Activated effector memory CD4-positive, alpha-beta T cell treated with Interleukin-2 at 50 U/mL for 16 hours (primary cell): ENCODE measurements at regions not wholly inside any gene's neighbourhood (a gene's known extent, or its start where the extent isn't known, plus 50 kb on each side); places are given as distances from the start of the nearest gene placed in this dataset.
"Not testable (repeated sequence)": the region's sequence is repeated elsewhere in the genome, so short reads cannot be mapped to it uniquely, and the experiment has no call there.

Experiments
- DNase-seq: peaks from one replicate; pipeline ENCODE4 v3.0.0-alpha.2; 2020

GRCh38 chr6:170093658-170094596 is 197.0 kb downstream of the DLL1 start:
- no peak for DNase-seq

GRCh38 chr6:170093276-170093657 is 197.6 kb downstream of the DLL1 start:
- DNase-seq = no peak

GRCh38 chr6:170092826-170093225 is 198.1 kb downstream of the DLL1 start:
- no peak for DNase-seq

GRCh38 chr6:170091639-170092579 is 199.0 kb downstream of the DLL1 start:
- DNase-seq = no peak

GRCh38 chr6:170091000-170091638 is 199.8 kb downstream of the DLL1 start:
- no peak for DNase-seq

- no peak for DNase-seq
Measured at GRCh38 chr6:170090561-170090960, 200.3 kb downstream of the DLL1 start.

GRCh38 chr6:170089963-170090362 is 200.9 kb downstream of the DLL1 start:
- no peak for DNase-seq

- peak; percentile 18 for DNase-seq
Measured at GRCh38 chr6:170088582-170088955, 202.3 kb downstream of the DLL1 start.

- DNase-seq = peak; percentile 69
Measured at GRCh38 chr6:170087941-170088581, 202.8 kb downstream of the DLL1 start.

- not testable (repeated sequence) for DNase-seq
Measured at GRCh38 chr6:170087421-170087780, 203.5 kb downstream of the DLL1 start.

- DNase-seq = no peak
Measured at GRCh38 chr6:170086639-170087420, 204.0 kb downstream of the DLL1 start.

GRCh38 chr6:170085475-170086401 is 205.1 kb downstream of the DLL1 start:
- DNase-seq = no peak

- DNase-seq = no peak
Measured at GRCh38 chr6:170084166-170084730, 206.6 kb downstream of the DLL1 start.

GRCh38 chr6:170083236-170084051 is 207.4 kb downstream of the DLL1 start:
- DNase-seq = no peak

- DNase-seq = no peak
Measured at GRCh38 chr6:170082531-170083187, 208.2 kb downstream of the DLL1 start.

GRCh38 chr6:170082067-170082466 is 208.8 kb downstream of the DLL1 start:
- no peak for DNase-seq

- DNase-seq = no peak
Measured at GRCh38 chr6:170081556-170081955, 209.3 kb downstream of the DLL1 start.

GRCh38 chr6:170080828-170081371 is 210.0 kb downstream of the DLL1 start:
- no peak for DNase-seq
